Esophagus squamous epithelium (tissue), 5 donors: ENCODE measurements at regions not wholly inside any gene's neighbourhood (a gene's known extent, or its start where the extent isn't known, plus 50 kb on each side); places are given as distances from the start of the nearest gene placed in this dataset.

Experiments
- DNase-seq: peaks from one replicate; lab custom pipeline; 2025; lab: John Stamatoyannopoulos, UW
- H3K27ac ChIP-seq, 4 donors: fragments of 200-600 bp; sonication (generic); one replicate each; pipeline ENCODE4 v1.5.1; 2016 to 2019; ENCODE audit warnings: mild to moderate bottlenecking in 1 of 4
- H3K27me3 ChIP-seq, 4 donors: fragments of 200-600 bp; sonication (generic); 1 replicate in 3 of 4; 2 replicates in 1 of 4; pipeline versions ENCODE4 v1.5.1 to v1.6.0; 2017 to 2021; ENCODE audit warnings: antibody characterized with exemption in 1 of 4
- H3K36me3 ChIP-seq, 3 donors: fragments of 200-600 bp; sonication (generic); one replicate each; pipeline ENCODE4 v1.5.1; 2016 to 2019
- H3K4me1 ChIP-seq, 3 donors: fragments of 200-600 bp; sonication (generic); one replicate each; pipeline ENCODE4 v1.5.1; 2017 to 2019
- H3K4me3 ChIP-seq, 4 donors: fragments of 200-600 bp; sonication (generic); 1 replicate in 3 of 4; 2 replicates in 1 of 4; pipeline ENCODE4 v1.5.1; 2016 to 2019; ENCODE audit warnings: mild to moderate bottlenecking in 2 of 4, moderate library complexity in 1 of 4
- H3K9me3 ChIP-seq, 3 donors: fragments of 200-600 bp; sonication (generic); one replicate each; pipeline ENCODE4 v1.5.1; 2016 to 2019
- CTCF ChIP-seq, 6 experiments: fragments of 450-650 bp in 4 of 6; fragments of 200-600 bp in 2 of 6; sonication (generic) in 2 of 6; IDR thresholded peaks; one replicate each; pipeline ENCODE4 v1.5.1; 2016 to 2019; ENCODE audit warnings: antibody characterized with exemption in 6 of 6, mild to moderate bottlenecking in 4 of 6, moderate library complexity in 4 of 6
- POLR2A ChIP-seq, 4 donors: fragments of 450-650 bp; IDR thresholded peaks; one replicate each; pipeline ENCODE4 v1.6.1; 2017; ENCODE audit warnings: antibody characterized with exemption in 4 of 4, mild to moderate bottlenecking in 4 of 4, moderate library complexity in 3 of 4
- WGBS, 2 donors: methylation state at CpG; one replicate each; pipeline ENCODE4 v1.1.5; 2018; 5-methylcytosine and 5-hydroxymethylcytosine counted together
- intact Hi-C: fragments of 100-400 bp; cut with DNase I; formaldehyde crosslinking; loops from one replicate; pipeline ENCODE4 v1.15.0; 2022
- donor health status: DM: yes; HTN: yes; CAD: no.

- no peak for TF ChIP-seq CTCF (IDR thresholded peaks at IDR 0.05)
- TF ChIP-seq POLR2A (IDR thresholded peaks at IDR 0.05): no peak
- H3K27me3 ChIP-seq: no peaks in the 10 kb centered on the region
- H3K36me3 ChIP-seq: no peaks in the 10 kb centered on the region
- no peaks in the 10 kb centered on the region for H3K9me3 ChIP-seq
- no peak for DNase-seq
- 59 to 61% methylated on average over 4 of the region's 4 CpGs for WGBS, 2 donors
- no peaks in the 10 kb centered on the region for H3K4me1 ChIP-seq
- H3K4me3 ChIP-seq: no peak overlapping the region
- intact Hi-C loops: no loop called here
- H3K27ac ChIP-seq: no peak overlapping the region
Observed at GRCh38 chr4:14614840-14615239, 387.4 kb upstream of the CPEB2 start.

GRCh38 chr4:14615671-14616070 is 386.6 kb upstream of the CPEB2 start:
- Histone ChIP-seq H3K4me3 (no peak overlapping the region), H3K27ac (no peak overlapping the region), H3K36me3 (no peaks in the 10 kb centered on the region), H3K4me1 (no peaks in the 10 kb centered on the region), H3K27me3 (no peaks in the 10 kb centered on the region), H3K9me3 (no peaks in the 10 kb centered on the region)
- no peak for DNase-seq
- intact Hi-C loops: no loop called here
- TF ChIP-seq CTCF (IDR thresholded peaks at IDR 0.05): no peak
- TF ChIP-seq POLR2A (IDR thresholded peaks at IDR 0.05): no peak
- WGBS, 2 donors: 62 to 84% methylated on average over 3 of the region's 3 CpGs

- no peaks in the 10 kb centered on the region for H3K4me1 ChIP-seq
- no peaks in the 10 kb centered on the region for H3K9me3 ChIP-seq
- no peaks in the 10 kb centered on the region for H3K27me3 ChIP-seq
- no peak for DNase-seq
- H3K4me3 ChIP-seq: no peak overlapping the region
- no peak overlapping the region for H3K27ac ChIP-seq
- TF ChIP-seq POLR2A (IDR thresholded peaks at IDR 0.05) (no peak), CTCF (IDR thresholded peaks at IDR 0.05) (no peak)
- no peaks in the 10 kb centered on the region for H3K36me3 ChIP-seq
- intact Hi-C loops: no loop called here
- 58 to 86% methylated on average over 1 of the region's 1 CpG for WGBS, 2 donors
Observed at GRCh38 chr4:14620567-14621141, 381.6 kb upstream of the CPEB2 start.

- 67% methylated on average over 7 of the region's 7 CpGs for WGBS, 2 donors
- Histone ChIP-seq H3K27me3 (no peaks in the 10 kb centered on the region), H3K9me3 (no peaks in the 10 kb centered on the region), H3K36me3 (no peaks in the 10 kb centered on the region), H3K27ac (no peak overlapping the region), H3K4me3 (no peak overlapping the region), H3K4me1 (no peaks in the 10 kb centered on the region)
- intact Hi-C loops: no loop called here
- TF ChIP-seq CTCF (IDR thresholded peaks at IDR 0.05): no peak
- TF ChIP-seq POLR2A (IDR thresholded peaks at IDR 0.05): no peak
- no peak for DNase-seq
Observed at GRCh38 chr4:14621731-14622463, 380.4 kb upstream of the CPEB2 start.

GRCh38 chr4:14627038-14627437 is 375.2 kb upstream of the CPEB2 start:
- Histone ChIP-seq H3K9me3 (no peaks in the 10 kb centered on the region), H3K4me3 (no peak overlapping the region), H3K27ac (no peak overlapping the region), H3K4me1 (no peaks in the 10 kb centered on the region), H3K27me3 (no peaks in the 10 kb centered on the region), H3K36me3 (no peaks in the 10 kb centered on the region)
- intact Hi-C loops: no loop called here
- DNase-seq: no peak
- 83 to 84% methylated on average over 5 of the region's 5 CpGs for WGBS, 2 donors
- no peak for TF ChIP-seq CTCF (IDR thresholded peaks at IDR 0.05)
- TF ChIP-seq POLR2A (IDR thresholded peaks at IDR 0.05): no peak
